ENCODE measurements at regions not wholly inside any gene's neighbourhood (a gene's known extent, or its start where the extent isn't known, plus 50 kb on each side); places are given as distances from the start of the nearest gene placed in this dataset.

- TF ChIP-seq POLR2AphosphoS5 (IDR thresholded peaks at IDR 0.05) (no peak), POLR2A (IDR thresholded peaks at IDR 0.05) (no peak)
Measured at GRCh38 chr16:80347002-80347401, 193.8 kb upstream of the DYNLRB2 start.
